ENCODE measurements at regions not wholly inside any gene's neighbourhood (a gene's known extent, or its start where the extent isn't known, plus 50 kb on each side); places are given as distances from the start of the nearest gene placed in this dataset.

GRCh38 chr12:16901946-16902345, 296.0 kb upstream of the LMO3 start:
- Histone ChIP-seq H3K27ac (no peak overlapping the region), H3K9me3 (no peaks in the 10 kb centered on the region), H3K27me3 (no peaks in the 10 kb centered on the region), H3K4me1 (ENCODE audit: insufficient read depth) (no peaks in the 10 kb centered on the region), H3K4me3 (no peak overlapping the region), H3K36me3 (no peaks in the 10 kb centered on the region)
- intact Hi-C loops (cut with DNase I): no loop called here
- no peak for DNase-seq
- TF ChIP-seq POLR2A (IDR thresholded peaks at IDR 0.05) (no peak), EP300 (IDR thresholded peaks at IDR 0.05) (no peak)
- WGBS, 3 donors: 73 to 77% (median 77%) methylated on average over 3 of the region's 3 CpGs

- intact Hi-C loops (cut with DNase I): no loop called here
These were observed 287.5 kb upstream of the LMO3 start for GRCh38 chr12:16893426-16893825.

GRCh38 chr12:16891673-16892072, 285.7 kb upstream of the LMO3 start:
- H3K27ac ChIP-seq: no peak overlapping the region
- no peak overlapping the region for H3K4me3 ChIP-seq
- H3K36me3 ChIP-seq: no peaks in the 10 kb centered on the region
- H3K27me3 ChIP-seq: no peaks in the 10 kb centered on the region
- DNase-seq: no peak
- no peak for TF ChIP-seq POLR2A (IDR thresholded peaks at IDR 0.05)
- TF ChIP-seq CTCF (IDR thresholded peaks at IDR 0.05): no peak
- TF ChIP-seq EP300 (IDR thresholded peaks at IDR 0.05): no peak
- no peaks in the 10 kb centered on the region for H3K4me1 ChIP-seq (ENCODE audit: insufficient read depth)
- intact Hi-C loops (cut with DNase I): no loop called here
- no peaks in the 10 kb centered on the region for H3K9me3 ChIP-seq

More at GRCh38 chr12:16893426-16893825, 287.5 kb upstream of the LMO3 start:
- no peaks in the 10 kb centered on the region for H3K36me3 ChIP-seq
- TF ChIP-seq CTCF (IDR thresholded peaks at IDR 0.05): no peak
- TF ChIP-seq POLR2A (IDR thresholded peaks at IDR 0.05): no peak
- no peak for TF ChIP-seq EP300 (IDR thresholded peaks at IDR 0.05)
- H3K9me3 ChIP-seq: no peaks in the 10 kb centered on the region
- no peaks in the 10 kb centered on the region for H3K4me1 ChIP-seq (ENCODE audit: insufficient read depth)
- H3K27ac ChIP-seq: no peak overlapping the region
- H3K4me3 ChIP-seq: no peak overlapping the region
- no peak for DNase-seq
- WGBS, 3 donors: 70 to 83% (median 70%) methylated on average over 14 of the region's 14 CpGs
- H3K27me3 ChIP-seq: no peaks in the 10 kb centered on the region

- Histone ChIP-seq H3K9me3 (no peaks in the 10 kb centered on the region), H3K36me3 (no peaks in the 10 kb centered on the region), H3K4me3 (no peak overlapping the region), H3K27ac (no peak overlapping the region), H3K4me1 (ENCODE audit: insufficient read depth) (no peaks in the 10 kb centered on the region), H3K27me3 (no peaks in the 10 kb centered on the region)
- intact Hi-C loops (cut with DNase I): no loop called here
- TF ChIP-seq POLR2A (IDR thresholded peaks at IDR 0.05): no peak
- no peak for TF ChIP-seq EP300 (IDR thresholded peaks at IDR 0.05)
- TF ChIP-seq CTCF (IDR thresholded peaks at IDR 0.05): no peak
- 85 to 92% (median 88%) methylated on average over 2 of the region's 2 CpGs for WGBS, 3 donors
- no peak for DNase-seq
These were observed 278.9 kb upstream of the LMO3 start for GRCh38 chr12:16884819-16885218.

GRCh38 chr12:16884056-16884455, 278.1 kb upstream of the LMO3 start:
- Histone ChIP-seq H3K4me1 (ENCODE audit: insufficient read depth) (no peaks in the 10 kb centered on the region), H3K4me3 (no peak overlapping the region), H3K27ac (no peak overlapping the region), H3K36me3 (no peaks in the 10 kb centered on the region), H3K9me3 (no peaks in the 10 kb centered on the region), H3K27me3 (no peaks in the 10 kb centered on the region)
- no peak for TF ChIP-seq CTCF (IDR thresholded peaks at IDR 0.05)
- no peak for TF ChIP-seq EP300 (IDR thresholded peaks at IDR 0.05)
- no peak for TF ChIP-seq POLR2A (IDR thresholded peaks at IDR 0.05)
- DNase-seq: no peak
- intact Hi-C loops (cut with DNase I): no loop called here
- 81 to 84% (median 84%) methylated on average over 1 of the region's 1 CpG for WGBS, 3 donors
